Suprapubic skin (tissue), 4 donors: ENCODE measurements at regions not wholly inside any gene's neighbourhood (a gene's known extent, or its start where the extent isn't known, plus 50 kb on each side); places are given as distances from the start of the nearest gene placed in this dataset.

Source experiments
- EP300 ChIP-seq: sonication (generic); formaldehyde crosslinking; IDR thresholded peaks from one replicate; pipeline ENCODE4 v1.6.1; 2017; ENCODE audit warnings: antibody characterized with exemption
- POLR2A ChIP-seq, 2 donors: fragments of 450-650 bp; IDR thresholded peaks; one replicate each; pipeline ENCODE4 v1.6.1; 2017; ENCODE audit warnings: antibody characterized with exemption in 2 of 2, mild to moderate bottlenecking in 2 of 2, moderate library complexity in 2 of 2
- POLR2AphosphoS5 ChIP-seq, 3 donors: sonication (generic); formaldehyde crosslinking; IDR thresholded peaks; one replicate each; pipeline ENCODE4 v1.6.1; 2017; ENCODE audit warnings: antibody characterized with exemption in 3 of 3
- TF ChIP-seq, protein P1 (sequence below), 2 donors: fragments of 200-600 bp in 1 of 2; fragments of 450-650 bp in 1 of 2; sonication (generic) in 1 of 2; IDR thresholded peaks; one replicate each; pipeline ENCODE4 v1.5.1; 2016 to 2019; ENCODE audit warnings: antibody characterized with exemption in 2 of 2, mild to moderate bottlenecking in 1 of 2, moderate library complexity in 1 of 2

DNA sequence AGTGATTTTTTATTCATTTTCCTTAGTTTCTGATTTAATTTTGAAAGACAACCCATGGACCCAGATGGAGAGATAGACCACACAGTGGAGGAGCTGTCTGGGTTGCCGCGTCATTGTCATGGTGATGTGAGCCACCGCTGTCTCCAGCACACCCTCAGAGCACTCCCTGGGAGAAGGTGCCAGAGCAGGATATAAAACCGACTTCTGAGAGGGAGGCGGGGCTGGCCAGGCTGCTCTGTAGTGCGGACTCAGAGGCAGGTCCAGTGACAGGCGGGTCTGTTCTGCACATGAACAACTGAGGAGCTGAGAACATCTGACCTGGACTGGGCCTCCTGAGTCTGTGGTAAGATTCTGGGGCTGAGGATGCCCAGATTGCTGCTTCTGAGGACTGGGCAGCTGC, 216.3 kb upstream of the NLRP1 start:
- TF ChIP-seq POLR2A (IDR thresholded peaks at IDR 0.05), result no peak
- TF ChIP-seq POLR2AphosphoS5 (IDR thresholded peaks at IDR 0.05), result no peak
- TF ChIP-seq EP300, result no peak
- TF ChIP-seq, protein P1, sequence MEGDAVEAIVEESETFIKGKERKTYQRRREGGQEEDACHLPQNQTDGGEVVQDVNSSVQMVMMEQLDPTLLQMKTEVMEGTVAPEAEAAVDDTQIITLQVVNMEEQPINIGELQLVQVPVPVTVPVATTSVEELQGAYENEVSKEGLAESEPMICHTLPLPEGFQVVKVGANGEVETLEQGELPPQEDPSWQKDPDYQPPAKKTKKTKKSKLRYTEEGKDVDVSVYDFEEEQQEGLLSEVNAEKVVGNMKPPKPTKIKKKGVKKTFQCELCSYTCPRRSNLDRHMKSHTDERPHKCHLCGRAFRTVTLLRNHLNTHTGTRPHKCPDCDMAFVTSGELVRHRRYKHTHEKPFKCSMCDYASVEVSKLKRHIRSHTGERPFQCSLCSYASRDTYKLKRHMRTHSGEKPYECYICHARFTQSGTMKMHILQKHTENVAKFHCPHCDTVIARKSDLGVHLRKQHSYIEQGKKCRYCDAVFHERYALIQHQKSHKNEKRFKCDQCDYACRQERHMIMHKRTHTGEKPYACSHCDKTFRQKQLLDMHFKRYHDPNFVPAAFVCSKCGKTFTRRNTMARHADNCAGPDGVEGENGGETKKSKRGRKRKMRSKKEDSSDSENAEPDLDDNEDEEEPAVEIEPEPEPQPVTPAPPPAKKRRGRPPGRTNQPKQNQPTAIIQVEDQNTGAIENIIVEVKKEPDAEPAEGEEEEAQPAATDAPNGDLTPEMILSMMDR (IDR thresholded peaks at IDR 0.05), result no peak
